Gastrocnemius medialis (tissue), 4 donors: ENCODE measurements at regions not wholly inside any gene's neighbourhood (a gene's known extent, or its start where the extent isn't known, plus 50 kb on each side); places are given as distances from the start of the nearest gene placed in this dataset.

Source experiments
- POLR2A ChIP-seq, 2 donors: fragments of 450-650 bp; IDR thresholded peaks; one replicate each; pipeline ENCODE4 v1.6.1; 2017; ENCODE audit warnings: antibody characterized with exemption in 2 of 2, mild to moderate bottlenecking in 2 of 2, moderate library complexity in 2 of 2
- TF ChIP-seq, protein P1 (sequence below), 5 experiments: fragments of 450-650 bp in 3 of 5; fragments of 200-600 bp in 2 of 5; sonication (generic) in 2 of 5; IDR thresholded peaks in 4 of 5; conservative IDR thresholded peaks in 1 of 5; 1 replicate in 4 of 5; 2 replicates in 1 of 5; pipeline ENCODE4 v1.5.1; 2016 to 2019; ENCODE audit warnings: antibody characterized with exemption in 5 of 5, mild to moderate bottlenecking in 3 of 5, moderate library complexity in 3 of 5

DNA sequence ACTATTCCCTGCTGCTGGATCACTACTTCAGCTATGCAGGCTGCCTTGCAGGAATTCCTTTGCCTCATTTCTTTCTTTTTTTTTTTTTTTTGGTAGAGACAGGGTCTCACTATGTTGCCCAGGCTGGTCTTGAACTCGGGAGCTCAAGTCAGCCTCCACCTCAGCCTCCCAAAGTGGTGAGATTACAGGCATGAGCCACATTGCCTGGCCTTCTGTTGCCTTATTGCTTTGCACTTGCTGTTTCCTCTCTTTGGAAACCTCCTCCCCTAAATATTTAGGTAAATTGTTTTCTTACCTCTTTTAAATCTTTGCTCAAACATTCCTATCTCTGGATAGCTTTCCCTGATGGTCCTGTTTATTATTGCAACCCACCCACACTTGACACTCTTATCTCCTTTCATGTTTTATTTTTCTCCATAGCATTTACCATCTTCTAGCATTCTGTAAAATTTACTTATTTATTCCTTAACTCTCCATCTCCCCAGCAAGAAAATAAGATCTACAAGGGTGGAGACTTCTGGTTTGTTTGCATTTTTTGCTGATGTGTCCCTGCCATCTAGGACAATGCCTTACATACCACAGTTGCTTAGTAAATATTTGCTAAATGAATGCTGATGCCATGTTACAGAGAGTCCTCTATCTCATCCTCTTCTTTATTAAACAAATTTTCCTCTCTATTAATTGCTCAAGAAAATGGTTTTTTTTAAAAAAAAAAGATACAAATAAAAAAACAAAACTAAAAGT is 134.8 kb downstream of the P2RY1 start:
- TF ChIP-seq, protein P1, sequence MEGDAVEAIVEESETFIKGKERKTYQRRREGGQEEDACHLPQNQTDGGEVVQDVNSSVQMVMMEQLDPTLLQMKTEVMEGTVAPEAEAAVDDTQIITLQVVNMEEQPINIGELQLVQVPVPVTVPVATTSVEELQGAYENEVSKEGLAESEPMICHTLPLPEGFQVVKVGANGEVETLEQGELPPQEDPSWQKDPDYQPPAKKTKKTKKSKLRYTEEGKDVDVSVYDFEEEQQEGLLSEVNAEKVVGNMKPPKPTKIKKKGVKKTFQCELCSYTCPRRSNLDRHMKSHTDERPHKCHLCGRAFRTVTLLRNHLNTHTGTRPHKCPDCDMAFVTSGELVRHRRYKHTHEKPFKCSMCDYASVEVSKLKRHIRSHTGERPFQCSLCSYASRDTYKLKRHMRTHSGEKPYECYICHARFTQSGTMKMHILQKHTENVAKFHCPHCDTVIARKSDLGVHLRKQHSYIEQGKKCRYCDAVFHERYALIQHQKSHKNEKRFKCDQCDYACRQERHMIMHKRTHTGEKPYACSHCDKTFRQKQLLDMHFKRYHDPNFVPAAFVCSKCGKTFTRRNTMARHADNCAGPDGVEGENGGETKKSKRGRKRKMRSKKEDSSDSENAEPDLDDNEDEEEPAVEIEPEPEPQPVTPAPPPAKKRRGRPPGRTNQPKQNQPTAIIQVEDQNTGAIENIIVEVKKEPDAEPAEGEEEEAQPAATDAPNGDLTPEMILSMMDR (IDR thresholded peaks at IDR 0.05 in 4 of 5, conservative IDR thresholded peaks at IDR 0.05 in 1 of 5): no peak
- TF ChIP-seq POLR2A (IDR thresholded peaks at IDR 0.05): no peak
